Panc1 (cell line): ENCODE measurements at regions not wholly inside any gene's neighbourhood (a gene's known extent, or its start where the extent isn't known, plus 50 kb on each side); places are given as distances from the start of the nearest gene placed in this dataset.

Source experiments
- ATAC-seq: fragments of 200-7000 bp; cut with Tn5 transposase; 2 replicates; pipeline ENCODE4 v1.9.1; 2020; ENCODE audit warnings: mild to moderate bottlenecking, moderate library complexity
- BruUV-seq: library from RNA; stranded (reverse); fragments of 400-500 nt; replicated peaks from 2 replicates; lab custom pipeline; 2021; lab: Mats Ljungman, UMichigan
- CTCF ChIA-PET: fragments of 300-600 bp; sonication (Branson Sonifier 250); formaldehyde crosslinking; loops from one replicate; lab custom pipeline; 2022; ENCODE audit warnings: antibody characterized with exemption; lab: Charles Lee
- POLR2A ChIA-PET: fragments of 300-600 bp; sonication (Branson Sonifier 250); formaldehyde crosslinking; loops from one replicate; lab custom pipeline; 2022; ENCODE audit warnings: antibody characterized with exemption; lab: Charles Lee
- DNase-seq: peaks from one replicate; pipeline ENCODE4 v3.0.0-alpha.2; 2010; ENCODE audit warnings: low read depth, low spot score
- H3K27ac ChIP-seq: 2 replicates; pipeline ENCODE4 v1.5.1; 2011; ENCODE audit warnings: mild to moderate bottlenecking, low read length, inconsistent platforms
- H3K27me3 ChIP-seq: fragments of 200-500 bp; sonication (Bioruptor generic); 2 replicates; pipeline ENCODE4 v1.6.0; 2014; ENCODE audit warnings: low read length, inconsistent platforms; ENCODE audit not compliant: control insufficient read depth, insufficient read depth
- H3K36me3 ChIP-seq: fragments of 200-500 bp; sonication (Bioruptor generic); 2 replicates; pipeline ENCODE4 v1.5.1; 2014; ENCODE audit warnings: inconsistent platforms, mild to moderate bottlenecking, low read length, moderate library complexity; ENCODE audit not compliant: control insufficient read depth, insufficient read depth
- H3K4me1 ChIP-seq: 2 replicates; pipeline ENCODE4 v1.5.1; 2011; ENCODE audit warnings: inconsistent platforms, mild to moderate bottlenecking, low read length, moderate library complexity; ENCODE audit not compliant: control insufficient read depth, insufficient read depth
- H3K4me3 ChIP-seq, 2 experiments: 2 replicates each; pipeline ENCODE4 v1.5.1; 2011 to 2012; ENCODE audit warnings: low read depth in 2 of 2, low read length in 2 of 2, mild to moderate bottlenecking in 2 of 2, inconsistent platforms in 1 of 2, moderate library complexity in 1 of 2
- H3K9me3 ChIP-seq: fragments of 200-500 bp; sonication (Bioruptor generic); 2 replicates; pipeline ENCODE4 v1.5.1; 2014; ENCODE audit warnings: low read depth, mild to moderate bottlenecking, inconsistent platforms, low read length, moderate library complexity; ENCODE audit not compliant: control insufficient read depth, insufficient read depth
- CTCF ChIP-seq: fragments of 450-650 bp; IDR thresholded peaks from 2 replicates; pipeline ENCODE4 v1.5.1; 2017; ENCODE audit warnings: mild to moderate bottlenecking
- POLR2AphosphoS5 ChIP-seq: IDR thresholded peaks from 2 replicates; pipeline ENCODE4 v1.6.1; 2012; ENCODE audit warnings: mild to moderate bottlenecking, low read depth, low read length, moderate library complexity
- REST ChIP-seq, 2 experiments: IDR thresholded peaks; 2 replicates each; pipeline ENCODE4 v1.6.1; 2011 to 2012; ENCODE audit warnings: low read depth in 2 of 2, control low read depth in 1 of 2, low read length in 1 of 2, mild to moderate bottlenecking in 1 of 2, moderate library complexity in 1 of 2; ENCODE audit not compliant: insufficient read depth in 1 of 2
- SIN3A ChIP-seq: IDR thresholded peaks from 2 replicates; pipeline ENCODE4 v1.6.1; 2012; ENCODE audit warnings: low read depth, mild to moderate bottlenecking, low read length, moderate library complexity, borderline replicate concordance; ENCODE audit not compliant: insufficient read depth
- TCF7L2 ChIP-seq: IDR thresholded peaks from 2 replicates; pipeline ENCODE4 v1.6.1; 2011; ENCODE audit warnings: mild to moderate bottlenecking, low read depth, low read length, inconsistent platforms
- in situ Hi-C: cut with HindIII; loops from 2 replicates; pipeline ENCODE4 v1.10.0; 2016; ENCODE audit warnings: low sequenced_read_pairs, low pct_unique_long_range_greater_than_20kb
- intact Hi-C: fragments of 100-400 bp; cut with micrococcal nuclease; formaldehyde crosslinking; loops from one replicate; pipeline ENCODE4 v1.10.0; 2022; ENCODE audit not compliant: unreplicated experiment

- intact Hi-C loops, result no loop called here
- ATAC-seq, result no peak
- no peaks in the 10 kb centered on the region for H3K9me3 ChIP-seq
- H3K4me3 ChIP-seq, result no peak overlapping the region
- DNase-seq, result no peak
- H3K4me1 ChIP-seq, result no peaks in the 10 kb centered on the region
- ChIA-PET POLR2A (no interaction called here), CTCF (no interaction called here)
- H3K27me3 ChIP-seq, result no peaks in the 10 kb centered on the region
- TF ChIP-seq CTCF, result no peak
- no peak for TF ChIP-seq REST (IDR thresholded peaks at IDR 0.05; ENCODE audit: insufficient read depth in 1 of 2, low read depth in 2 of 2, low read length in 1 of 2)
- no peak for TF ChIP-seq POLR2AphosphoS5
- TF ChIP-seq TCF7L2, result no peak
- no peak for TF ChIP-seq SIN3A
- in situ Hi-C loops, result no loop called here
- H3K36me3 ChIP-seq, result no peaks in the 10 kb centered on the region
- no TSS peak for BruUV-seq
- no peak overlapping the region for H3K27ac ChIP-seq
Measured at GRCh38 chr5:40401284-40402006, 278.3 kb upstream of the PTGER4 start.

GRCh38 chr5:40400245-40400644, 279.5 kb upstream of the PTGER4 start:
- intact Hi-C loops, result no loop called here

More at GRCh38 chr5:40400245-40400644, 279.5 kb upstream of the PTGER4 start:
- POLR2A ChIA-PET, result no interaction called here
- CTCF ChIA-PET, result no interaction called here
- in situ Hi-C loops, result no loop called here
- H3K27me3 ChIP-seq, result no peaks in the 10 kb centered on the region
- H3K4me1 ChIP-seq, result no peaks in the 10 kb centered on the region
- no peak for TF ChIP-seq TCF7L2
- no peak for TF ChIP-seq CTCF
- TF ChIP-seq SIN3A, result no peak
- BruUV-seq, result no TSS peak
- no peak overlapping the region for H3K27ac ChIP-seq
- H3K4me3 ChIP-seq, result no peak overlapping the region
- no peaks in the 10 kb centered on the region for H3K9me3 ChIP-seq
- no peak for ATAC-seq
- H3K36me3 ChIP-seq, result no peaks in the 10 kb centered on the region
- DNase-seq, result no peak
